HG02763 (cell line): ENCODE measurements at regions not wholly inside any gene's neighbourhood (a gene's known extent, or its start where the extent isn't known, plus 50 kb on each side); places are given as distances from the start of the nearest gene placed in this dataset.

Experiments
- ATAC-seq: cut with Tn5 transposase; IDR thresholded peaks from one replicate; pipeline ENCODE4 v1.9.1; 2021; ENCODE audit warnings: mild to moderate bottlenecking, moderate library complexity; ENCODE audit not compliant: unreplicated experiment

GRCh38 chr2:14114275-14114674 is 518.2 kb upstream of the LRATD1 start:
- ATAC-seq = no peak

GRCh38 chr2:14120376-14120775 is 512.1 kb upstream of the LRATD1 start:
- ATAC-seq = no peak

GRCh38 chr2:14123436-14124103 is 508.9 kb upstream of the LRATD1 start:
- no peak for ATAC-seq

- ATAC-seq = no peak
Measured at GRCh38 chr2:14125624-14126293, 506.8 kb upstream of the LRATD1 start.

GRCh38 chr2:14126846-14127245 is 505.7 kb upstream of the LRATD1 start:
- no peak for ATAC-seq

- no peak for ATAC-seq
Measured at GRCh38 chr2:14127765-14128164, 504.8 kb upstream of the LRATD1 start.

- no peak for ATAC-seq
Measured at GRCh38 chr2:14132386-14132785, 500.1 kb upstream of the LRATD1 start.

- no peak for ATAC-seq
Measured at GRCh38 chr2:14134771-14135170, 497.7 kb upstream of the LRATD1 start.

GRCh38 chr2:14136030-14136429 is 496.5 kb upstream of the LRATD1 start:
- ATAC-seq = no peak

GRCh38 chr2:14137643-14138042 is 494.9 kb upstream of the LRATD1 start:
- ATAC-seq = no peak

GRCh38 chr2:14140009-14140550 is 492.4 kb upstream of the LRATD1 start:
- ATAC-seq = no peak

GRCh38 chr2:14143435-14143834 is 489.1 kb upstream of the LRATD1 start:
- ATAC-seq = no peak

GRCh38 chr2:14148216-14148615 is 484.3 kb upstream of the LRATD1 start:
- ATAC-seq = no peak

- ATAC-seq = no peak
Measured at GRCh38 chr2:14157816-14158215, 474.7 kb upstream of the LRATD1 start.

GRCh38 chr2:14180333-14180732 is 452.2 kb upstream of the LRATD1 start:
- ATAC-seq = no peak

GRCh38 chr2:14182227-14182946 is 450.1 kb upstream of the LRATD1 start:
- no peak for ATAC-seq

- ATAC-seq = no peak
Measured at GRCh38 chr2:14185906-14186305, 446.6 kb upstream of the LRATD1 start.

GRCh38 chr2:14188446-14188845 is 444.1 kb upstream of the LRATD1 start:
- no peak for ATAC-seq

- ATAC-seq = no peak
Measured at GRCh38 chr2:14189929-14190328, 442.6 kb upstream of the LRATD1 start.

- no peak for ATAC-seq
Measured at GRCh38 chr2:14194233-14194632, 438.3 kb upstream of the LRATD1 start.

- no peak for ATAC-seq
Measured at GRCh38 chr2:14197293-14197692, 435.2 kb upstream of the LRATD1 start.

GRCh38 chr2:14199040-14199439 is 433.5 kb upstream of the LRATD1 start:
- no peak for ATAC-seq
